Upper lobe of left lung (tissue), 6 donors: ENCODE measurements at regions not wholly inside any gene's neighbourhood (a gene's known extent, or its start where the extent isn't known, plus 50 kb on each side); places are given as distances from the start of the nearest gene placed in this dataset.

Source experiments
- ATAC-seq, 2 donors: fragments of 200-7000 bp; cut with Tn5 transposase; one replicate each; pipeline ENCODE4 v1.9.1; 2022; ENCODE audit warnings: mild to moderate bottlenecking in 2 of 2, moderate library complexity in 2 of 2; ENCODE audit not compliant: low FRiP score in 2 of 2
- DNase-seq, 2 donors: peaks; one replicate each; pipeline ENCODE4 v3.0.0-alpha.2; 2019 to 2020
- H3K27ac ChIP-seq, 4 donors: fragments of 200-600 bp; sonication (generic); one replicate each; pipeline ENCODE4 v1.5.1; 2016 to 2019
- H3K27me3 ChIP-seq, 4 donors: fragments of 200-600 bp; sonication (generic); one replicate each; pipeline ENCODE4 v1.5.1; 2017 to 2019
- H3K36me3 ChIP-seq, 4 donors: fragments of 200-600 bp; sonication (generic); one replicate each; pipeline ENCODE4 v1.5.1; 2016 to 2019
- H3K4me1 ChIP-seq, 4 donors: fragments of 200-600 bp; sonication (generic); one replicate each; pipeline ENCODE4 v1.5.1; 2018 to 2019
- H3K4me3 ChIP-seq, 4 donors: fragments of 200-600 bp; sonication (generic); one replicate each; pipeline ENCODE4 v1.5.1; 2017 to 2019; ENCODE audit warnings: mild to moderate bottlenecking in 2 of 4, moderate library complexity in 1 of 4
- H3K9me3 ChIP-seq, 4 donors: fragments of 200-600 bp; sonication (generic); one replicate each; pipeline ENCODE4 v1.5.1; 2018 to 2019
- CTCF ChIP-seq, 6 experiments: fragments of 450-650 bp in 4 of 6; fragments of 200-600 bp in 2 of 6; sonication (generic) in 2 of 6; IDR thresholded peaks; one replicate each; pipeline ENCODE4 v1.5.1; 2016 to 2019; ENCODE audit warnings: antibody characterized with exemption in 6 of 6
- EP300 ChIP-seq, 4 donors: sonication (generic); formaldehyde crosslinking; IDR thresholded peaks; one replicate each; pipeline ENCODE4 v1.5.1; 2017; ENCODE audit warnings: antibody characterized with exemption in 4 of 4, control low read depth in 2 of 4
- POLR2A ChIP-seq, 4 donors: fragments of 450-650 bp; IDR thresholded peaks; one replicate each; pipeline ENCODE4 v1.5.1; 2016 to 2017; ENCODE audit warnings: antibody characterized with exemption in 4 of 4, mild to moderate bottlenecking in 2 of 4
- POLR2AphosphoS5 ChIP-seq, 2 donors: sonication (generic); formaldehyde crosslinking; IDR thresholded peaks; one replicate each; pipeline ENCODE4 v1.5.1; 2017; ENCODE audit warnings: antibody characterized with exemption in 2 of 2
- WGBS, 2 donors: methylation state at CpG; one replicate each; pipeline ENCODE4 v1.1.5; 2017 to 2018; 5-methylcytosine and 5-hydroxymethylcytosine counted together
- donor health status: DM: no; HTN: no; CAD: no; lungs with moderate emphysema.
- donor health status: DM: no; HTN: yes; CAD: no; lungs with severe emphysema.

GRCh38 chr10:76729841-76730487 lies 907.6 kb downstream of the KCNMA1 start:
- peaks cover 0 to 5% (median 1%) of the 10 kb centered on the region in 4 donors for H3K9me3 ChIP-seq
- no peak overlapping the region for H3K27ac ChIP-seq
- H3K4me3 ChIP-seq = no peak overlapping the region
- TF ChIP-seq EP300 (IDR thresholded peaks at IDR 0.05) = no peak
- no peak for TF ChIP-seq POLR2AphosphoS5 (IDR thresholded peaks at IDR 0.05)
- TF ChIP-seq POLR2A (IDR thresholded peaks at IDR 0.05) = no peak
- TF ChIP-seq CTCF (IDR thresholded peaks at IDR 0.05) = no peak
- no peak for DNase-seq
- H3K4me1 ChIP-seq = no peaks in the 10 kb centered on the region
- no peaks in the 10 kb centered on the region for H3K27me3 ChIP-seq
- ATAC-seq = no peak
- no peaks in the 10 kb centered on the region for H3K36me3 ChIP-seq
- 63 to 67% methylated on average over 1 of the region's 1 CpG for WGBS, 2 donors

DNA sequence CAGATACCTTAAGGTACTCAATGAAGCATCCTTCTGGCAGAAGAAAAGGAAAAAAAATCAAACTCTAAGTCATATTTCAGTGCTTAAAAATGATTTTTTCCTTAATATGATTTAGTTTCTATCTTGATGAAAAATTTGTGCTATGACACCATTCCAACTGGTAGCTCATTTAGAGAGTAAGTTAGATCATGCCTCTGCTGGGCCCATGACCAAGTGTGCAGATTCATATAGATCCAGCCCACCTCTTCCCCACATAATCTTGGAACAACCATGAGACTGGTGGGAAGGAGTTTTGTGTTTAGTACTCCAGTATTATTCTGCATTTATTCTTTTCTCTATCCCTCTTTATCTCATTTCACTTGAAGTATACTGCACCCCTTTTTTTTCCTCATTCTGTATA lies 908.3 kb downstream of the KCNMA1 start:
- no peak for TF ChIP-seq EP300 (IDR thresholded peaks at IDR 0.05)
- no peak for TF ChIP-seq POLR2AphosphoS5 (IDR thresholded peaks at IDR 0.05)
- TF ChIP-seq CTCF (IDR thresholded peaks at IDR 0.05) = no peak
- TF ChIP-seq POLR2A (IDR thresholded peaks at IDR 0.05) = no peak
- ATAC-seq = no peak
- H3K4me1 ChIP-seq = no peaks in the 10 kb centered on the region
- no peak overlapping the region for H3K27ac ChIP-seq
- H3K4me3 ChIP-seq = no peak overlapping the region
- peaks cover 0 to 5% (median 1%) of the 10 kb centered on the region in 4 donors for H3K9me3 ChIP-seq
- no peak for DNase-seq
- no peaks in the 10 kb centered on the region for H3K27me3 ChIP-seq
- no peaks in the 10 kb centered on the region for H3K36me3 ChIP-seq

DNA sequence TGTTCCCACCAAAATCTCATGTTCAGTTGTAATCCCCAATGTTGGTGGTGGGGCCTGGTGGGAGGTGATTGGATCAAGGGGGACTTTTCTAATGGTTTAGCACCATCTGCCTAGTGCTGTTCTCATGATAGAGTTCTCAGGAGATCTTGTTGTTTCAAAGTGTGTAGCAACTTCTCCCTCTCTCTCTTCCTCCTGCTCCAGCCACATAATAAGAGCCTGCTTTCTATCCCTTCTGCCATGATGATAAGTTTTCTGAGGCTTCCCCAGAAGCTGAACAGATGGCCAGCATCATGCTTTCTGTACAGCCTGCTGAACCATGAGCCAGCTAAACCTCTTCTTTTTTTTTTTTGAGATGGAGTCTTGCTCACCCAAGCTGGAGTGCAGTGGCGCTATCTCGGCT lies 910.6 kb downstream of the KCNMA1 start:
- no peak for ATAC-seq
- Histone ChIP-seq H3K4me1 (no peaks in the 10 kb centered on the region), H3K9me3 (peaks cover 0 to 5% (median 1%) of the 10 kb centered on the region in 4 donors), H3K27ac (no peak overlapping the region), H3K27me3 (no peaks in the 10 kb centered on the region), H3K36me3 (no peaks in the 10 kb centered on the region), H3K4me3 (no peak overlapping the region)
- DNase-seq = no peak
- TF ChIP-seq CTCF (IDR thresholded peaks at IDR 0.05) = no peak
- no peak for TF ChIP-seq POLR2A (IDR thresholded peaks at IDR 0.05)
- no peak for TF ChIP-seq EP300 (IDR thresholded peaks at IDR 0.05)
- TF ChIP-seq POLR2AphosphoS5 (IDR thresholded peaks at IDR 0.05) = no peak
- WGBS, 2 donors = 47 to 80% methylated on average over 2 of the region's 2 CpGs

- Histone ChIP-seq H3K4me3 (no peak overlapping the region), H3K36me3 (no peaks in the 10 kb centered on the region), H3K27ac (no peak overlapping the region), H3K9me3 (no peaks in the 10 kb centered on the region), H3K27me3 (no peaks in the 10 kb centered on the region), H3K4me1 (no peaks in the 10 kb centered on the region)
- no peak for ATAC-seq
- DNase-seq = no peak
- 47 to 57% methylated on average over 9 of the region's 9 CpGs for WGBS, 2 donors
- TF ChIP-seq CTCF (IDR thresholded peaks at IDR 0.05) = no peak
- no peak for TF ChIP-seq POLR2A (IDR thresholded peaks at IDR 0.05)
- TF ChIP-seq POLR2AphosphoS5 (IDR thresholded peaks at IDR 0.05) = no peak
- TF ChIP-seq EP300 (IDR thresholded peaks at IDR 0.05) = no peak
These were observed 913.8 kb downstream of the KCNMA1 start for GRCh38 chr10:76723844-76724243.

DNA sequence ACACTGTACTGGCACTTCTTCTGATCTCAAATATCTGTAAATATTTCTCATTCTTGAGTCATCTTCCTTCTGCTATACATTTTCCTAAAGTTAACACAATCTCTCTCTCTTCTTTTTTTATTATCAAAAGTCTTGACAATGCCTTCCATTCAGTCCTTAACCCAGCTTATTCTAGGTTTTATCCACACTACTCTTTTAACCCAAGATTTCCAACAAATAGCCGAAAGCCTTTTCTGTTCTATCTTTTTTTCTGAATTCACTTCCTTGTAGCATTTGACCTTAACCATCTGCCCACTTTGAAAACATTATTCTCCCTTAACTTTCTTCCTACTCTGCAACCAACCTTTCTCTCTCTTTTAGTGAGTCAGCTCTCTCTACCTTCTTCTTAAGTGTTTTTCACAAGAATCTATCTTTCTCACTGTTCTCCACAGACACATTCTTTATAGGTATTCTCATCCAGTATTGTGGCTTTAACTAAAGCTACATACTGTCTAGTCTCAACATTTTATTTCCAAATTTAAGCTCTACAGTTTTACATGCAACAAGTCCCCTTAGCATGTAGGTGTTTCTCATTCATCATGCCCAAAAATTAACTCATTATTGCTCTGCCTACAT lies 915.6 kb downstream of the KCNMA1 start:
- no peak overlapping the region for H3K4me3 ChIP-seq
- no peaks in the 10 kb centered on the region for H3K27me3 ChIP-seq

More for the DNA sequence above, 915.6 kb downstream of the KCNMA1 start:
- no peak for ATAC-seq
- Histone ChIP-seq H3K36me3 (no peaks in the 10 kb centered on the region), H3K9me3 (no peaks in the 10 kb centered on the region), H3K27ac (no peak overlapping the region), H3K4me1 (no peaks in the 10 kb centered on the region)
- WGBS, 2 donors = 96% methylated on average over 1 of the region's 1 CpG
- DNase-seq = no peak
- no peak for TF ChIP-seq CTCF (IDR thresholded peaks at IDR 0.05)
- no peak for TF ChIP-seq EP300 (IDR thresholded peaks at IDR 0.05)
